Keratinocyte (primary cell): ENCODE measurements at regions not wholly inside any gene's neighbourhood (a gene's known extent, or its start where the extent isn't known, plus 50 kb on each side); places are given as distances from the start of the nearest gene placed in this dataset.

Source experiments
- DNase-seq: peaks from one replicate; pipeline ENCODE4 v3.0.0-alpha.2; 2011; ENCODE audit warnings: low read depth, missing footprints, low spot score
- FAIRE-seq: peaks from 2 replicates; lab custom pipeline; 2011; peaks lifted over from hg19 to GRCh38; lab: Jason Lieb, UNC
- H2AFZ ChIP-seq: 2 replicates; pipeline ENCODE4 v1.6.0; 2012; ENCODE audit warnings: low read length, control low read depth, inconsistent platforms; ENCODE audit not compliant: control insufficient read depth
- H3K27ac ChIP-seq: 2 replicates; pipeline ENCODE4 v1.5.1; 2011; ENCODE audit warnings: low read length; ENCODE audit not compliant: control insufficient read depth, insufficient read depth
- H3K27me3 ChIP-seq: 3 replicates; pipeline ENCODE4 v1.6.0; 2011; ENCODE audit warnings: low read length; ENCODE audit not compliant: control insufficient read depth, insufficient read depth; ENCODE audit errors: extremely low read depth
- H3K36me3 ChIP-seq, 2 experiments: 2 replicates in 1 of 2; 3 replicates in 1 of 2; pipeline ENCODE4 v1.5.1; 2011; ENCODE audit warnings: low read length in 2 of 2, mild to moderate bottlenecking in 1 of 2; ENCODE audit not compliant: control insufficient read depth in 2 of 2, insufficient read depth in 2 of 2; ENCODE audit errors: extremely low read depth in 1 of 2
- H3K4me1 ChIP-seq: 3 replicates; pipeline ENCODE4 v1.5.1; 2011; ENCODE audit warnings: low read length; ENCODE audit not compliant: control insufficient read depth, insufficient read depth; ENCODE audit errors: extremely low read depth
- H3K4me2 ChIP-seq: 3 replicates; pipeline ENCODE4 v1.6.0; 2011; ENCODE audit warnings: low read depth, low read length; ENCODE audit not compliant: control insufficient read depth, insufficient read depth; ENCODE audit errors: extremely low read depth
- H3K4me3 ChIP-seq, 3 experiments: fragments of 200-600 bp in 1 of 3; sonication (generic) in 1 of 3; 2 replicates in 2 of 3; 3 replicates in 1 of 3; pipeline ENCODE4 v1.5.1; 2011 to 2016; ENCODE audit warnings: low read length in 3 of 3, mild to moderate bottlenecking in 3 of 3, control low read depth in 2 of 3, inconsistent platforms in 1 of 3, low read depth in 1 of 3, mixed read lengths in 1 of 3, mixed run types in 1 of 3, moderate library complexity in 1 of 3; ENCODE audit not compliant: control insufficient read depth in 2 of 3, insufficient read depth in 2 of 3; ENCODE audit errors: extremely low read depth in 1 of 3
- H3K79me2 ChIP-seq: 2 replicates; pipeline ENCODE4 v1.6.0; 2012; ENCODE audit warnings: low read length; ENCODE audit not compliant: control insufficient read depth, insufficient read depth
- H3K9ac ChIP-seq: 3 replicates; pipeline ENCODE4 v1.6.0; 2011; ENCODE audit warnings: low read length; ENCODE audit not compliant: control insufficient read depth, insufficient read depth; ENCODE audit errors: extremely low read depth
- H3K9me1 ChIP-seq: 3 replicates; pipeline ENCODE4 v1.6.0; 2011; ENCODE audit warnings: low read length; ENCODE audit not compliant: control insufficient read depth, insufficient read depth; ENCODE audit errors: extremely low read depth
- H3K9me3 ChIP-seq: 2 replicates; pipeline ENCODE4 v1.5.1; 2012; ENCODE audit warnings: low read depth, low read length; ENCODE audit not compliant: control insufficient read depth
- H4K20me1 ChIP-seq: 3 replicates; pipeline ENCODE4 v1.6.0; 2011; ENCODE audit warnings: low read length; ENCODE audit not compliant: control insufficient read depth, insufficient read depth; ENCODE audit errors: extremely low read depth
- CTCF ChIP-seq, 3 experiments: IDR thresholded peaks in 1 of 3; conservative IDR thresholded peaks in 1 of 3; optimal IDR thresholded peaks in 1 of 3; 2 replicates in 2 of 3; 3 replicates in 1 of 3; pipeline versions ENCODE3 to v1.5.1; 2011; ENCODE audit warnings: low read length in 3 of 3, mild to moderate bottlenecking in 3 of 3, moderate library complexity in 2 of 3, control low read depth in 1 of 3, inconsistent platforms in 1 of 3; ENCODE audit not compliant: insufficient read depth in 2 of 3; ENCODE audit errors: extremely low read depth in 1 of 3
- EZH2 ChIP-seq: IDR thresholded peaks from one replicate; pipeline ENCODE4 v1.6.1; 2012; ENCODE audit warnings: inconsistent platforms, mild to moderate bottlenecking, low read length, moderate library complexity
- dilution Hi-C: fragments of 300-500 bp; cut with MboI; formaldehyde crosslinking; loops from one replicate; pipeline ENCODE4 v1.7.0; 2020; ENCODE audit warnings: low sequenced_read_pairs; ENCODE audit not compliant: extremely low pct_ligation_motif_present

GRCh38 chr20:16662467-16662866 lies 67.4 kb upstream of the SNRPB2 start:
- H3K79me2 ChIP-seq = no peaks in the 10 kb centered on the region
- no peaks in the 10 kb centered on the region for H3K36me3 ChIP-seq
- dilution Hi-C loops = no loop called here
- H3K9ac ChIP-seq = no peak overlapping the region
- H3K27ac ChIP-seq = no peak overlapping the region
- no peaks in the 10 kb centered on the region for H3K27me3 ChIP-seq
- TF ChIP-seq EZH2 = no peak
- TF ChIP-seq CTCF (optimal IDR thresholded peaks at IDR 0.05 in 1 of 3, IDR thresholded peaks at IDR 0.05 in 1 of 3, conservative IDR thresholded peaks at IDR 0.05 in 1 of 3; ENCODE audit: extremely low read depth in 1 of 3, insufficient read depth in 2 of 3, low read length in 3 of 3) = no peak
- H3K9me1 ChIP-seq = no peaks in the 10 kb centered on the region
- H4K20me1 ChIP-seq = no peaks in the 10 kb centered on the region
- no peak overlapping the region for H2AFZ ChIP-seq
- no peaks in the 10 kb centered on the region for H3K9me3 ChIP-seq
- FAIRE-seq (no peak), DNase-seq (no peak)
- H3K4me3 ChIP-seq = no peak overlapping the region
- H3K4me1 ChIP-seq = no peaks in the 10 kb centered on the region
- no peak overlapping the region for H3K4me2 ChIP-seq

- no peak for DNase-seq
- no peak overlapping the region for H3K27ac ChIP-seq
- H3K9me3 ChIP-seq = no peaks in the 10 kb centered on the region
- TF ChIP-seq CTCF (optimal IDR thresholded peaks at IDR 0.05 in 1 of 3, IDR thresholded peaks at IDR 0.05 in 1 of 3, conservative IDR thresholded peaks at IDR 0.05 in 1 of 3; ENCODE audit: extremely low read depth in 1 of 3, insufficient read depth in 2 of 3, low read length in 3 of 3) (no peak), EZH2 (no peak)
- no peak overlapping the region for H3K4me2 ChIP-seq
- no peak for FAIRE-seq
- H4K20me1 ChIP-seq = no peaks in the 10 kb centered on the region
- H2AFZ ChIP-seq = no peak overlapping the region
- H3K27me3 ChIP-seq = no peaks in the 10 kb centered on the region
- no peaks in the 10 kb centered on the region for H3K9me1 ChIP-seq
- no peak overlapping the region for H3K9ac ChIP-seq
- no peak overlapping the region for H3K4me3 ChIP-seq
- H3K4me1 ChIP-seq = no peaks in the 10 kb centered on the region
- no peaks in the 10 kb centered on the region for H3K79me2 ChIP-seq
- dilution Hi-C loops = no loop called here
- H3K36me3 ChIP-seq = no peaks in the 10 kb centered on the region
These were observed 68.1 kb upstream of the SNRPB2 start for GRCh38 chr20:16661756-16662155.
